Endothelial cell of umbilical vein (primary cell): ENCODE measurements at regions not wholly inside any gene's neighbourhood (a gene's known extent, or its start where the extent isn't known, plus 50 kb on each side); places are given as distances from the start of the nearest gene placed in this dataset.

Experiments
- BruUV-seq: library from RNA; stranded (reverse); fragments of 400-500 nt; replicated peaks from 2 replicates; lab custom pipeline; 2021; lab: Mats Ljungman, UMichigan
- CTCF ChIA-PET: fragments of 300-600, 350-600 bp; sonication (Branson Sonifier 250); formaldehyde crosslinking; loops from one replicate; lab custom pipeline; 2021; ENCODE audit warnings: antibody characterized with exemption, inconsistent platforms; lab: Charles Lee
- POLR2A ChIA-PET: fragments of 300-600, 350-600 bp; sonication (Branson Sonifier 250); formaldehyde crosslinking; loops from one replicate; lab custom pipeline; 2021; ENCODE audit warnings: antibody characterized with exemption, inconsistent platforms; lab: Charles Lee
- DNase-seq: peaks from one replicate; pipeline ENCODE4 v3.0.0-alpha.2; 2011; ENCODE audit warnings: low read depth, low spot score
- FAIRE-seq: peaks from 2 replicates; lab custom pipeline; 2011; peaks lifted over from hg19 to GRCh38; lab: Jason Lieb, UNC
- H2AFZ ChIP-seq: 2 replicates; pipeline ENCODE4 v1.6.0; 2012; ENCODE audit warnings: low read depth, low read length, control low read depth, inconsistent platforms
- H3K27ac ChIP-seq: 2 replicates; pipeline ENCODE4 v1.5.1; 2011; ENCODE audit warnings: low read depth, mild to moderate bottlenecking, control low read depth, low read length, moderate library complexity; ENCODE audit not compliant: insufficient read depth
- H3K27me3 ChIP-seq, 2 experiments: 2 replicates each; pipeline versions ENCODE4 v1.6.0 to v1.6.1; 2011; ENCODE audit warnings: low read length in 2 of 2, mixed read lengths in 1 of 2; ENCODE audit not compliant: control insufficient read depth in 2 of 2, insufficient read depth in 2 of 2
- H3K36me3 ChIP-seq, 2 experiments: 2 replicates in 1 of 2; 3 replicates in 1 of 2; pipeline ENCODE4 v1.5.1; 2011; ENCODE audit warnings: low read length in 2 of 2, mild to moderate bottlenecking in 1 of 2, moderate library complexity in 1 of 2; ENCODE audit not compliant: control insufficient read depth in 2 of 2, insufficient read depth in 2 of 2; ENCODE audit errors: extremely low read depth in 1 of 2
- H3K4me1 ChIP-seq: 3 replicates; pipeline ENCODE4 v1.5.1; 2011; ENCODE audit warnings: mild to moderate bottlenecking, low read length; ENCODE audit not compliant: control insufficient read depth, insufficient read depth; ENCODE audit errors: extremely low read depth
- H3K4me2 ChIP-seq: 2 replicates; pipeline ENCODE4 v1.6.1; 2011; ENCODE audit warnings: low read length, control low read depth, mixed read lengths; ENCODE audit not compliant: insufficient read depth
- H3K4me3 ChIP-seq, 3 experiments: fragments of 200-600 bp in 1 of 3; sonication (generic), shearing (Covaris generic) in 1 of 3; replicated peaks in 1 of 3; 2 replicates each; pipeline ENCODE4 v1.5.1; 2011 to 2016; ENCODE audit warnings: control low read depth in 3 of 3, low read length in 3 of 3, mild to moderate bottlenecking in 2 of 3, inconsistent platforms in 1 of 3, low read depth in 1 of 3, moderate library complexity in 1 of 3; ENCODE audit not compliant: insufficient read depth in 1 of 3
- H3K79me2 ChIP-seq: 2 replicates; pipeline ENCODE4 v1.6.0; 2012; ENCODE audit warnings: low read length, inconsistent platforms; ENCODE audit not compliant: control insufficient read depth, insufficient read depth
- H3K9ac ChIP-seq: replicated peaks from 2 replicates; pipeline ENCODE3; 2011; ENCODE audit warnings: low read length, control low read depth; ENCODE audit not compliant: insufficient read depth; ENCODE audit errors: extremely low read depth
- H3K9me1 ChIP-seq: replicated peaks from 3 replicates; pipeline ENCODE4 v1.6.0; 2011; ENCODE audit warnings: mild to moderate bottlenecking, low read length; ENCODE audit not compliant: control insufficient read depth, insufficient read depth; ENCODE audit errors: extremely low read depth
- H3K9me3 ChIP-seq: replicated peaks from 2 replicates; pipeline ENCODE4 v1.5.1; 2012; ENCODE audit warnings: low read length, inconsistent platforms; ENCODE audit not compliant: control insufficient read depth, insufficient read depth
- H4K20me1 ChIP-seq: replicated peaks from 2 replicates; pipeline ENCODE3; 2011; ENCODE audit warnings: mild to moderate bottlenecking, low read length; ENCODE audit not compliant: control insufficient read depth, insufficient read depth; ENCODE audit errors: extremely low read depth
- CTCF ChIP-seq, 2 donors: IDR thresholded peaks; 1 replicate in 1 of 2; 2 replicates in 1 of 2; pipeline ENCODE4 v1.5.1; 2011; ENCODE audit warnings: low read length in 2 of 2, mild to moderate bottlenecking in 2 of 2, moderate library complexity in 2 of 2, control low read depth in 1 of 2, inconsistent platforms in 1 of 2, low read depth in 1 of 2; ENCODE audit not compliant: insufficient read depth in 1 of 2; ENCODE audit errors: extremely low read depth in 1 of 2
- EZH2 ChIP-seq: IDR thresholded peaks from 2 replicates; pipeline ENCODE4 v1.6.1; 2012; ENCODE audit warnings: borderline replicate concordance, low read depth, mild to moderate bottlenecking, moderate library complexity, low read length, inconsistent platforms; ENCODE audit not compliant: severe bottlenecking
- FOS ChIP-seq: IDR thresholded peaks from 2 replicates; pipeline ENCODE4 v1.6.1; 2011; ENCODE audit warnings: mild to moderate bottlenecking, low read length, moderate library complexity, borderline replicate concordance; ENCODE audit not compliant: insufficient read depth
- GATA2 ChIP-seq: IDR thresholded peaks from 2 replicates; pipeline ENCODE4 v1.7.0; 2011; ENCODE audit warnings: low read depth, mild to moderate bottlenecking, moderate library complexity, mixed read lengths, low read length; ENCODE audit not compliant: insufficient read length, insufficient read depth
- JUN ChIP-seq: IDR thresholded peaks from 2 replicates; pipeline ENCODE4 v1.6.1; 2011; ENCODE audit warnings: borderline replicate concordance, low read depth; ENCODE audit not compliant: insufficient read length, insufficient read depth
- MYC ChIP-seq: IDR thresholded peaks from one replicate; pipeline ENCODE4 v1.6.1; 2011; ENCODE audit warnings: mild to moderate bottlenecking, low read depth, low read length
- POLR2A ChIP-seq: IDR thresholded peaks from 2 replicates; pipeline ENCODE4 v1.6.1; 2012; ENCODE audit warnings: low read depth, mild to moderate bottlenecking, control low read depth, low read length
- POLR2AphosphoS5 ChIP-seq: IDR thresholded peaks from 2 replicates; pipeline ENCODE4 v1.6.1; 2012; ENCODE audit warnings: low read depth, mild to moderate bottlenecking, control low read depth, low read length, moderate library complexity; ENCODE audit not compliant: insufficient read depth
- dilution Hi-C: fragments of 300-500 bp; cut with MboI; formaldehyde crosslinking; loops from one replicate; pipeline ENCODE4 v1.15.0; 2019; ENCODE audit warnings: low sequenced_read_pairs; ENCODE audit not compliant: extremely low pct_ligation_motif_present
- intact Hi-C: fragments of 100-400 bp; cut with micrococcal nuclease; formaldehyde crosslinking; loops from one replicate; pipeline ENCODE4 v1.10.0; 2022
- TF ChIP-seq, protein P1 (sequence below): IDR thresholded peaks from 2 replicates; pipeline ENCODE4 v1.6.1; 2011; ENCODE audit not compliant: insufficient read depth, insufficient read length

DNA sequence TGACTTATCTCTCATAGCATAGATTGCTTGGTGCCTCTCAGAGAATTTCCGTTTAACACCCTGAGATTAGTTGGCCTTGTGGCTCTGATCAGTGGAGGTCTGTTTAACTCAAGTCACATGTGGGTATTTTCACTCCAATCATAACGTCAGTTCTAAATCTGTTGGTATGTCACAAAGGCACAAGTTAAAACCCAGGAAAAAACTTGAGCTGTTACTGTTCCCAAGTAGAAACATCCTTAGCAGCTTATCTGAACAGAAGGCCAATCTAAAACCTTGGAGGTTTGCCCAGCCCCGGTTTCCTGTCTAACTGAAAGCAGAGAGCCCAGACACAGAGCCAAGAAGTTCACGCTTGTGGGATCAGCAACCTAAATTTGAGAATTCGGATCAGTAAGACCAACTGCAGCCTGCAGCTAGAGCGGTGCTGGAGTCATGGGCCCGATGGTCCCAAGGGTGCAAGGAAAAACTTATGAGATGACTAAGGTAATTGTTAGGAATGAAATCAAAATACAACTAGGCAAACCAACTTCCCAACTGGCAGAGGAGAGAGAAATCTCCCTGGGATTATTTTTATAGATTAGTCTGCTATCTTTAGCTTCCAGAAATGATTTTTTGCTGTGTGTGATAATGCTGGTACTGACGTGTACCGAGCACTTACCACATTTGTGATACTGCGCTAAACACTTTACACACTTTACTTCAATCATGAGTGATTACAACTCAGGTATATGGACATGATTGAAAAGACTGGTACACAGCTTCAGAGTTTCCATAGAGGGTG is 90.2 kb upstream of the C1orf21 start:
- peak; percentile 97 for DNase-seq
- H3K9ac ChIP-seq, result peak overlapping the region; percentile 29
- no peaks in the 10 kb centered on the region for H3K36me3 ChIP-seq
- no peaks in the 10 kb centered on the region for H3K27me3 ChIP-seq
- peak overlapping the region; percentile 23 for H3K4me2 ChIP-seq
- no peak overlapping the region for H3K4me3 ChIP-seq
- no peaks in the 10 kb centered on the region for H3K79me2 ChIP-seq
- CTCF ChIA-PET, result interaction anchor here (1.0 to 1.7 kb wide), 6 partner anchors 10 to 367 kb away, joined by 3 to 6 read pairs (median 3); no protein-coding TSS in a partner anchor
- BruUV-seq, result TSS peak; percentile 19
- peak overlapping the region; percentile 74 for H3K27ac ChIP-seq
- POLR2A ChIA-PET, result no interaction called here
- peaks cover 35% of the 10 kb centered on the region for H3K4me1 ChIP-seq
- dilution Hi-C loops (no loop called here), intact Hi-C loops (loop anchor here (1.0 to 2.0 kb wide), 2 partner anchors 33 to 38 kb away; no protein-coding TSS in a partner anchor)
- H3K9me1 ChIP-seq, result no peaks in the 10 kb centered on the region
- peak overlapping the region; percentile 62 for H2AFZ ChIP-seq
- peak; percentile 96 for FAIRE-seq
- no peaks in the 10 kb centered on the region for H3K9me3 ChIP-seq
- TF ChIP-seq FOS, result no peak
- peak; percentile 54 for TF ChIP-seq GATA2
- TF ChIP-seq EZH2, result no peak
- TF ChIP-seq MYC, result no peak
- TF ChIP-seq POLR2AphosphoS5, result no peak
- TF ChIP-seq CTCF (IDR thresholded peaks at IDR 0.05; ENCODE audit: extremely low read depth in 1 of 2, insufficient read depth in 1 of 2, low read depth in 1 of 2, low read length in 2 of 2), result no peak
- TF ChIP-seq POLR2A, result no peak
- TF ChIP-seq, protein P1, sequence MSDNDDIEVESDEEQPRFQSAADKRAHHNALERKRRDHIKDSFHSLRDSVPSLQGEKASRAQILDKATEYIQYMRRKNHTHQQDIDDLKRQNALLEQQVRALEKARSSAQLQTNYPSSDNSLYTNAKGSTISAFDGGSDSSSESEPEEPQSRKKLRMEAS, result peak; percentile 45
- peak; percentile 30 for TF ChIP-seq JUN
- no peaks in the 10 kb centered on the region for H4K20me1 ChIP-seq
